OCI-LY3 (cell line): ENCODE measurements at regions not wholly inside any gene's neighbourhood (a gene's known extent, or its start where the extent isn't known, plus 50 kb on each side); places are given as distances from the start of the nearest gene placed in this dataset.

Experiments used
- EZH2phosphoT487 ChIP-seq: fragments of 200-600 bp; shearing (Covaris generic); IDR thresholded peaks from 2 replicates; pipeline ENCODE4 v1.6.1; 2018; ENCODE audit warnings: antibody characterized with exemption, mixed run types, low read depth
- TF ChIP-seq, protein P1 (sequence below): fragments of 200-600, 300-600 bp; sonication (generic); IDR thresholded peaks from 2 replicates; pipeline ENCODE4 v1.5.1; 2014; ENCODE audit warnings: antibody characterized with exemption, low read length, low read depth

GRCh38 chr2:52070665-52071064 lies 1038.7 kb upstream of the NRXN1 start:
- TF ChIP-seq, protein P1, sequence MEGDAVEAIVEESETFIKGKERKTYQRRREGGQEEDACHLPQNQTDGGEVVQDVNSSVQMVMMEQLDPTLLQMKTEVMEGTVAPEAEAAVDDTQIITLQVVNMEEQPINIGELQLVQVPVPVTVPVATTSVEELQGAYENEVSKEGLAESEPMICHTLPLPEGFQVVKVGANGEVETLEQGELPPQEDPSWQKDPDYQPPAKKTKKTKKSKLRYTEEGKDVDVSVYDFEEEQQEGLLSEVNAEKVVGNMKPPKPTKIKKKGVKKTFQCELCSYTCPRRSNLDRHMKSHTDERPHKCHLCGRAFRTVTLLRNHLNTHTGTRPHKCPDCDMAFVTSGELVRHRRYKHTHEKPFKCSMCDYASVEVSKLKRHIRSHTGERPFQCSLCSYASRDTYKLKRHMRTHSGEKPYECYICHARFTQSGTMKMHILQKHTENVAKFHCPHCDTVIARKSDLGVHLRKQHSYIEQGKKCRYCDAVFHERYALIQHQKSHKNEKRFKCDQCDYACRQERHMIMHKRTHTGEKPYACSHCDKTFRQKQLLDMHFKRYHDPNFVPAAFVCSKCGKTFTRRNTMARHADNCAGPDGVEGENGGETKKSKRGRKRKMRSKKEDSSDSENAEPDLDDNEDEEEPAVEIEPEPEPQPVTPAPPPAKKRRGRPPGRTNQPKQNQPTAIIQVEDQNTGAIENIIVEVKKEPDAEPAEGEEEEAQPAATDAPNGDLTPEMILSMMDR, result no peak
- no peak for TF ChIP-seq EZH2phosphoT487
